ENCODE measurements at regions not wholly inside any gene's neighbourhood (a gene's known extent, or its start where the extent isn't known, plus 50 kb on each side); places are given as distances from the start of the nearest gene placed in this dataset.

DNA sequence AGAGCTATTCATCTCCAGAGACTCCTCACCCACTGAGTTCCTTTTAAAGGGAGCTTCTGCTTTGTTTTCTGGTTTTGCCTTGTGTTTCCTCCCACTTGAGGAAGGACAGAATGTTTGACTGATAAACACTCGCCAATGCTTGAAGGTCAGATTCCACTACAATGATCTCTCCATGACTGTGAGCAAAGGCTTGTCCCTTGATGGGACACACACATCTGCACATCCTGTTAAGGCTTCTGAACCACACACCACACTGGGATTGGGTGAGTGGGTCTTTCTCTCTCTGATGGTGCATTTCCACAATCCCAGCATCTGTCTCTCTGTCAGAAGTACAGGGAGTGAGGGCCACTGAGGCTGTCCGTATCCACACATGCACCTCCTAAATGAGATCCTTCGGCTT is 245.3 kb downstream of the IRS2 start:
- Histone ChIP-seq H2AFZ (ENCODE audit: low read depth, low read length) (no peak overlapping the region), H3K36me3 (ENCODE audit: insufficient read depth, low read length) (no peaks in the 10 kb centered on the region)
- FAIRE-seq: no peak

DNA sequence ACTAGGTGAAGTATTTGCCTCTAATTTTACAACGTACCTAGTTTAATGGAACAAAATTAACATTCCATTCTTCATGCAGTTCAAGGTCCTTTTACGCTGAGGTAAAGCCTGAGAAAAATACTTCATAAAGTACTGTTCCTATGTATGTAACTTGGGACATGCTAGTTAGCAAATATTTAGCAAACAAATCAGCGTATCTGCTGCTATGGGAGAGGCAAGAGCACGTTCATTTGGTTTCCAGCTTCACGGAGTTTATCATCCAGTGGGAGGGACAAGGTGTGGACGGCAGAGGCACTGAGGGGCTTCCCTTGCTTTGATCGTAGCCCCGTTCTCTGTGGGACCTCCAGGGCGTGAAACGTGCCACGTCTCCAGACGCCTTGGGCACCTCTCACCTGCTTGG is 248.8 kb downstream of the IRS2 start:
- no peaks in the 10 kb centered on the region for H4K20me1 ChIP-seq (ENCODE audit: insufficient read depth, low read length)
- Mint-ChIP-seq H3K4me3 (ENCODE audit: unreplicated experiment) (no peak overlapping the region), H3K36me3 (ENCODE audit: low read depth, unreplicated experiment) (no peaks in the 10 kb centered on the region), H3K27me3 (ENCODE audit: low read depth, unreplicated experiment) (peaks cover 6% of the 10 kb centered on the region), H3K27ac (ENCODE audit: unreplicated experiment) (no peak overlapping the region), H3K4me1 (ENCODE audit: low read depth, unreplicated experiment) (no peaks in the 10 kb centered on the region), H3K9me3 (ENCODE audit: unreplicated experiment) (peaks cover 5% of the 10 kb centered on the region)
- DNase-seq (ENCODE audit: low read depth) (no peak), FAIRE-seq (no peak)
- H3K79me2 ChIP-seq (ENCODE audit: insufficient read depth, low read length): no peaks in the 10 kb centered on the region
- H3K27ac ChIP-seq (ENCODE audit: low read depth, low read length): no peak overlapping the region
- no peaks in the 10 kb centered on the region for H3K36me3 ChIP-seq (ENCODE audit: insufficient read depth, low read length)
- H3K9ac ChIP-seq (ENCODE audit: low read length): no peak overlapping the region
- H2AFZ ChIP-seq (ENCODE audit: low read depth, low read length): no peak overlapping the region
- TF ChIP-seq EZH2 (IDR thresholded peaks at IDR 0.05; ENCODE audit: insufficient read depth, low read length): no peak
- TF ChIP-seq, protein P1, sequence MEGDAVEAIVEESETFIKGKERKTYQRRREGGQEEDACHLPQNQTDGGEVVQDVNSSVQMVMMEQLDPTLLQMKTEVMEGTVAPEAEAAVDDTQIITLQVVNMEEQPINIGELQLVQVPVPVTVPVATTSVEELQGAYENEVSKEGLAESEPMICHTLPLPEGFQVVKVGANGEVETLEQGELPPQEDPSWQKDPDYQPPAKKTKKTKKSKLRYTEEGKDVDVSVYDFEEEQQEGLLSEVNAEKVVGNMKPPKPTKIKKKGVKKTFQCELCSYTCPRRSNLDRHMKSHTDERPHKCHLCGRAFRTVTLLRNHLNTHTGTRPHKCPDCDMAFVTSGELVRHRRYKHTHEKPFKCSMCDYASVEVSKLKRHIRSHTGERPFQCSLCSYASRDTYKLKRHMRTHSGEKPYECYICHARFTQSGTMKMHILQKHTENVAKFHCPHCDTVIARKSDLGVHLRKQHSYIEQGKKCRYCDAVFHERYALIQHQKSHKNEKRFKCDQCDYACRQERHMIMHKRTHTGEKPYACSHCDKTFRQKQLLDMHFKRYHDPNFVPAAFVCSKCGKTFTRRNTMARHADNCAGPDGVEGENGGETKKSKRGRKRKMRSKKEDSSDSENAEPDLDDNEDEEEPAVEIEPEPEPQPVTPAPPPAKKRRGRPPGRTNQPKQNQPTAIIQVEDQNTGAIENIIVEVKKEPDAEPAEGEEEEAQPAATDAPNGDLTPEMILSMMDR (IDR thresholded peaks at IDR 0.05; ENCODE audit: insufficient read depth, low read depth, low read length): no peak
- no peaks in the 10 kb centered on the region for H3K4me1 ChIP-seq (ENCODE audit: insufficient read depth, low read length)
- H3K27me3 ChIP-seq (ENCODE audit: insufficient read depth, low read length): no peaks in the 10 kb centered on the region
- no peaks in the 10 kb centered on the region for H3K9me3 ChIP-seq (ENCODE audit: insufficient read depth, low read depth, low read length)
- H3K4me2 ChIP-seq (ENCODE audit: low read length): no peak overlapping the region
- H3K4me3 ChIP-seq (ENCODE audit: insufficient read depth, low read depth, low read length): no peak overlapping the region

More for the DNA sequence above, 245.3 kb downstream of the IRS2 start:
- Mint-ChIP-seq H3K27ac (ENCODE audit: unreplicated experiment) (no peak overlapping the region), H3K9me3 (ENCODE audit: unreplicated experiment) (peaks cover 2% of the 10 kb centered on the region), H3K4me1 (ENCODE audit: low read depth, unreplicated experiment) (peaks cover 3% of the 10 kb centered on the region), H3K4me3 (ENCODE audit: unreplicated experiment) (no peak overlapping the region), H3K36me3 (ENCODE audit: low read depth, unreplicated experiment) (no peaks in the 10 kb centered on the region), H3K27me3 (ENCODE audit: low read depth, unreplicated experiment) (peaks cover 6% of the 10 kb centered on the region)
- H3K4me3 ChIP-seq (ENCODE audit: insufficient read depth, low read depth, low read length): no peak overlapping the region
- H3K27me3 ChIP-seq (ENCODE audit: insufficient read depth, low read length): no peaks in the 10 kb centered on the region
- TF ChIP-seq, protein P1 (IDR thresholded peaks at IDR 0.05; ENCODE audit: insufficient read depth, low read depth, low read length): no peak
- no peak for TF ChIP-seq EZH2 (IDR thresholded peaks at IDR 0.05; ENCODE audit: insufficient read depth, low read length)
- H3K4me2 ChIP-seq (ENCODE audit: low read length): no peak overlapping the region
- no peaks in the 10 kb centered on the region for H3K79me2 ChIP-seq (ENCODE audit: insufficient read depth, low read length)
- H4K20me1 ChIP-seq (ENCODE audit: insufficient read depth, low read length): no peaks in the 10 kb centered on the region
- H3K9me3 ChIP-seq (ENCODE audit: insufficient read depth, low read depth, low read length): no peaks in the 10 kb centered on the region
- no peak overlapping the region for H3K9ac ChIP-seq (ENCODE audit: low read length)
- no peak overlapping the region for H3K27ac ChIP-seq (ENCODE audit: low read depth, low read length)
- no peak for DNase-seq (ENCODE audit: low read depth)
- no peaks in the 10 kb centered on the region for H3K4me1 ChIP-seq (ENCODE audit: insufficient read depth, low read length)

DNA sequence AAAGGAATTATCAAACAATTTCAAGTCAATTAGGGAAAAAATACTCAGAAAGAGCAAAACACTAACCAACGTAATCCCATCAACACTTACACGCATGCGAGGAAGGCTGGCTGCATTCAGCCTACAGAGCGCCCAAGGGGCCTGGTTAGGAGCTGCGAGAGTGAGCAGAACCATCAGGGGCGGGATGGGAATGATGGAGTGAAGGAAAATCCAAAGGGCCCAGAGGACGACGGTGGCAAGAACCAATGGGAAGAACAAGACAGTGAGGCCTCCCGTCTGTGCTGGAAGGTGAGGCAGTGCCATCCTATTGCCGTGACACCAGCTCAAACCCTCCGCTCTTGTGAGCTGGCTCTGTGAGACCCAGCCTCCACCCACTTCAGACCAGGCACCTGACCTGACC is 253.0 kb downstream of the IRS2 start:
- no peak for FAIRE-seq
- H2AFZ ChIP-seq (ENCODE audit: low read depth, low read length): no peak overlapping the region

More for the DNA sequence above, 253.0 kb downstream of the IRS2 start:
- Histone ChIP-seq H3K4me3 (ENCODE audit: insufficient read depth, low read depth, low read length) (no peak overlapping the region), H3K9me3 (ENCODE audit: insufficient read depth, low read depth, low read length) (no peaks in the 10 kb centered on the region), H3K27me3 (ENCODE audit: insufficient read depth, low read length) (no peaks in the 10 kb centered on the region), H4K20me1 (ENCODE audit: insufficient read depth, low read length) (no peaks in the 10 kb centered on the region), H3K4me1 (ENCODE audit: insufficient read depth, low read length) (no peaks in the 10 kb centered on the region), H3K36me3 (ENCODE audit: insufficient read depth, low read length) (no peaks in the 10 kb centered on the region), H3K27ac (ENCODE audit: low read depth, low read length) (no peak overlapping the region), H3K9ac (ENCODE audit: low read length) (no peak overlapping the region), H3K4me2 (ENCODE audit: low read length) (no peak overlapping the region), H3K79me2 (ENCODE audit: insufficient read depth, low read length) (no peaks in the 10 kb centered on the region)
- Mint-ChIP-seq H3K36me3 (ENCODE audit: low read depth, unreplicated experiment) (no peaks in the 10 kb centered on the region), H3K4me1 (ENCODE audit: low read depth, unreplicated experiment) (no peaks in the 10 kb centered on the region), H3K9me3 (ENCODE audit: unreplicated experiment) (peaks cover 3% of the 10 kb centered on the region), H3K27me3 (ENCODE audit: low read depth, unreplicated experiment) (no peaks in the 10 kb centered on the region), H3K27ac (ENCODE audit: unreplicated experiment) (no peak overlapping the region), H3K4me3 (ENCODE audit: unreplicated experiment) (no peak overlapping the region)
- DNase-seq (ENCODE audit: low read depth): no peak
- TF ChIP-seq, protein P1 (IDR thresholded peaks at IDR 0.05; ENCODE audit: insufficient read depth, low read depth, low read length): no peak
- TF ChIP-seq EZH2 (IDR thresholded peaks at IDR 0.05; ENCODE audit: insufficient read depth, low read length): no peak
